ENCODE measurements at regions not wholly inside any gene's neighbourhood (a gene's known extent, or its start where the extent isn't known, plus 50 kb on each side); places are given as distances from the start of the nearest gene placed in this dataset.

DNA sequence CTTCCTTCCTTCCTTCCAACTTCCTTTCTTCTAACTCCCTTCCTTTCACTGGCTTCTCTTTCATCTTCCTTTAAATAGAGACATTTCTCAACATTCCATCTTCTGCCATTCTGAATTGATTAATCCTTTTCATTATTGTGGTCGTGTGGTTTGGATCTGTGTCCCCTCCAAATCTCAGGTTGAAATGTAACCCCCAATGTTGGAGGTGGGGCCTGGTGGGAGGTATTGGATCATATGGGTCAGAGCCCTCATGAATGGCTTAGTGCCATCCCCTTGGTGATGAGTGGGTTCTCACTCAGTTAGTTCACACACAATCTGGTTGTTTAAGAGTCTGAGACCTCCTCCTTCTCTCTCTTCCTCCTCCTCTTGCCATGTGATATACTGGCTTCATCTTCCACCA, 130.9 kb upstream of the SV2C start:
- WGBS (ENCODE audit: low lambda C conversion rate) = 0% methylated on average over 1 of the region's 1 CpG
- no TSS peak for BruUV-seq (replicated peaks)
- Histone ChIP-seq H3K79me2 (ENCODE audit: insufficient read depth, low read length) (no peaks in the 10 kb centered on the region), H3K27ac (ENCODE audit: extremely low read length, insufficient read depth, low read length) (no peak overlapping the region), H3K4me3 (replicated peaks in 1 of 3; ENCODE audit: insufficient read depth in 1 of 3, low read depth in 2 of 3, low read length in 3 of 3) (no peak overlapping the region), H3K4me1 (ENCODE audit: insufficient read depth, low read length) (no peaks in the 10 kb centered on the region), H3K9ac (ENCODE audit: insufficient read depth, low read depth, low read length) (no peak overlapping the region), H3K36me3 (replicated peaks in 1 of 2; ENCODE audit: control insufficient read depth in 1 of 2, insufficient read depth in 2 of 2, low read length in 2 of 2) (no peaks in the 10 kb centered on the region), H4K20me1 (ENCODE audit: insufficient read depth, low read length) (no peaks in the 10 kb centered on the region), H3K9me3 (ENCODE audit: low read length) (no peaks in the 10 kb centered on the region), H2AFZ (ENCODE audit: low read length) (no peak overlapping the region), H3K27me3 (ENCODE audit: control insufficient read depth in 1 of 2, insufficient read depth in 2 of 2, low read length in 2 of 2) (no peaks in the 10 kb centered on the region; a peak in 1 of 5 replicates), H3K4me2 (ENCODE audit: low read depth, low read length) (no peak overlapping the region)
- POLR2A ChIA-PET = no interaction called here
- no peak for ATAC-seq
- TF ChIP-seq ZNF674 (CRISPR knock-in tag; IDR thresholded peaks at IDR 0.05; ENCODE audit: low read depth) (no peak), ZC3H4 (CRISPR knock-in tag; IDR thresholded peaks at IDR 0.05; ENCODE audit: borderline replicate concordance) (no peak), SPEN (CRISPR knock-in tag; IDR thresholded peaks at IDR 0.05; ENCODE audit: low read depth) (no peak), ZNF180 (CRISPR knock-in tag; IDR thresholded peaks at IDR 0.05; ENCODE audit: borderline replicate concordance, low read depth) (no peak), ARNTL (CRISPR knock-in tag; IDR thresholded peaks at IDR 0.05) (no peak), ZSCAN29 (CRISPR knock-in tag; conservative IDR thresholded peaks at IDR 0.05) (no peak), MEIS1 (CRISPR knock-in tag; IDR thresholded peaks at IDR 0.05; ENCODE audit: borderline replicate concordance) (no peak), NCOA2 (CRISPR knock-in tag; IDR thresholded peaks at IDR 0.05) (no peak), ZNF264 (CRISPR knock-in tag; IDR thresholded peaks at IDR 0.05) (no peak), EZH2 (conservative IDR thresholded peaks at IDR 0.05; ENCODE audit: low read depth, low read length) (no peak), NCOA5 (CRISPR knock-in tag; IDR thresholded peaks at IDR 0.05) (no peak)
- TF ChIP-seq, protein P1, sequence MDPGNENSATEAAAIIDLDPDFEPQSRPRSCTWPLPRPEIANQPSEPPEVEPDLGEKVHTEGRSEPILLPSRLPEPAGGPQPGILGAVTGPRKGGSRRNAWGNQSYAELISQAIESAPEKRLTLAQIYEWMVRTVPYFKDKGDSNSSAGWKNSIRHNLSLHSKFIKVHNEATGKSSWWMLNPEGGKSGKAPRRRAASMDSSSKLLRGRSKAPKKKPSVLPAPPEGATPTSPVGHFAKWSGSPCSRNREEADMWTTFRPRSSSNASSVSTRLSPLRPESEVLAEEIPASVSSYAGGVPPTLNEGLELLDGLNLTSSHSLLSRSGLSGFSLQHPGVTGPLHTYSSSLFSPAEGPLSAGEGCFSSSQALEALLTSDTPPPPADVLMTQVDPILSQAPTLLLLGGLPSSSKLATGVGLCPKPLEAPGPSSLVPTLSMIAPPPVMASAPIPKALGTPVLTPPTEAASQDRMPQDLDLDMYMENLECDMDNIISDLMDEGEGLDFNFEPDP (CRISPR knock-in tag; conservative IDR thresholded peaks at IDR 0.05) = no peak
- TF ChIP-seq, protein P2, sequence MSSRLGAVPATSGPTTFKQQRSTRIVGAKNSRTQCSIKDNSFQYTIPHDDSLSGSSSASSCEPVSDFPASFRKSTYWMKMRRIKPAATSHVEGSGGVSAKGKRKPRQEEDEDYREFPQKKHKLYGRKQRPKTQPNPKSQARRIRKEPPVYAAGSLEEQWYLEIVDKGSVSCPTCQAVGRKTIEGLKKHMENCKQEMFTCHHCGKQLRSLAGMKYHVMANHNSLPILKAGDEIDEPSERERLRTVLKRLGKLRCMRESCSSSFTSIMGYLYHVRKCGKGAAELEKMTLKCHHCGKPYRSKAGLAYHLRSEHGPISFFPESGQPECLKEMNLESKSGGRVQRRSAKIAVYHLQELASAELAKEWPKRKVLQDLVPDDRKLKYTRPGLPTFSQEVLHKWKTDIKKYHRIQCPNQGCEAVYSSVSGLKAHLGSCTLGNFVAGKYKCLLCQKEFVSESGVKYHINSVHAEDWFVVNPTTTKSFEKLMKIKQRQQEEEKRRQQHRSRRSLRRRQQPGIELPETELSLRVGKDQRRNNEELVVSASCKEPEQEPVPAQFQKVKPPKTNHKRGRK (CRISPR knock-in tag; IDR thresholded peaks at IDR 0.05) = no peak
- TF ChIP-seq, protein P3, sequence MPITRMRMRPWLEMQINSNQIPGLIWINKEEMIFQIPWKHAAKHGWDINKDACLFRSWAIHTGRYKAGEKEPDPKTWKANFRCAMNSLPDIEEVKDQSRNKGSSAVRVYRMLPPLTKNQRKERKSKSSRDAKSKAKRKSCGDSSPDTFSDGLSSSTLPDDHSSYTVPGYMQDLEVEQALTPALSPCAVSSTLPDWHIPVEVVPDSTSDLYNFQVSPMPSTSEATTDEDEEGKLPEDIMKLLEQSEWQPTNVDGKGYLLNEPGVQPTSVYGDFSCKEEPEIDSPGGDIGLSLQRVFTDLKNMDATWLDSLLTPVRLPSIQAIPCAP (CRISPR knock-in tag; IDR thresholded peaks at IDR 0.05; ENCODE audit: low read depth) = no peak
- TF ChIP-seq, protein P4, sequence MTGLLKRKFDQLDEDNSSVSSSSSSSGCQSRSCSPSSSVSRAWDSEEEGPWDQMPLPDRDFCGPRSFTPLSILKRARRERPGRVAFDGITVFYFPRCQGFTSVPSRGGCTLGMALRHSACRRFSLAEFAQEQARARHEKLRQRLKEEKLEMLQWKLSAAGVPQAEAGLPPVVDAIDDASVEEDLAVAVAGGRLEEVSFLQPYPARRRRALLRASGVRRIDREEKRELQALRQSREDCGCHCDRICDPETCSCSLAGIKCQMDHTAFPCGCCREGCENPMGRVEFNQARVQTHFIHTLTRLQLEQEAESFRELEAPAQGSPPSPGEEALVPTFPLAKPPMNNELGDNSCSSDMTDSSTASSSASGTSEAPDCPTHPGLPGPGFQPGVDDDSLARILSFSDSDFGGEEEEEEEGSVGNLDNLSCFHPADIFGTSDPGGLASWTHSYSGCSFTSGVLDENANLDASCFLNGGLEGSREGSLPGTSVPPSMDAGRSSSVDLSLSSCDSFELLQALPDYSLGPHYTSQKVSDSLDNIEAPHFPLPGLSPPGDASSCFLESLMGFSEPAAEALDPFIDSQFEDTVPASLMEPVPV (CRISPR knock-in tag; IDR thresholded peaks at IDR 0.05) = no peak
- CTCF ChIA-PET (ENCODE audit: low intra/inter-chr PET ratio, low total read pairs) = no interaction called here
- DNase-seq (ENCODE audit: low spot score) = no peak
- intact Hi-C loops (cut with micrococcal nuclease; ENCODE audit: unreplicated experiment) (no loop called here), in situ Hi-C loops (cut with HindIII; ENCODE audit: extremely low pct_ligation_motif_present, low pct_unique_long_range_greater_than_20kb) (no loop called here)
- no peak for FAIRE-seq

Measured in HepG2 (cell line).